Skeletal muscle tissue (tissue), 3 donors: ENCODE measurements at regions not wholly inside any gene's neighbourhood (a gene's known extent, or its start where the extent isn't known, plus 50 kb on each side); places are given as distances from the start of the nearest gene placed in this dataset.

Experiments used
- H3K27ac ChIP-seq: one replicate; pipeline ENCODE4 v1.7.0; 2013; ENCODE audit warnings: mild to moderate bottlenecking, low read depth, low read length, inconsistent platforms
- H3K27me3 ChIP-seq, 3 donors: one replicate each; pipeline ENCODE4 v1.7.0; 2013; ENCODE audit warnings: low read length in 3 of 3; ENCODE audit not compliant: control insufficient read depth in 3 of 3, insufficient read depth in 3 of 3
- H3K36me3 ChIP-seq, 3 donors: one replicate each; pipeline ENCODE4 v1.7.0; 2013; ENCODE audit warnings: low read length in 3 of 3; ENCODE audit not compliant: control insufficient read depth in 3 of 3, insufficient read depth in 3 of 3
- H3K4me1 ChIP-seq, 3 donors: one replicate each; pipeline ENCODE4 v1.7.0; 2013; ENCODE audit warnings: low read length in 3 of 3, mild to moderate bottlenecking in 3 of 3; ENCODE audit not compliant: control insufficient read depth in 3 of 3, insufficient read depth in 3 of 3
- H3K4me3 ChIP-seq, 3 donors: one replicate each; pipeline ENCODE4 v1.7.0; 2013; ENCODE audit warnings: low read length in 3 of 3
- H3K9ac ChIP-seq, 3 donors: one replicate each; pipeline ENCODE4 v1.7.0; 2013; ENCODE audit warnings: low read length in 3 of 3, mild to moderate bottlenecking in 3 of 3, moderate library complexity in 2 of 3, low read depth in 1 of 3
- H3K9me3 ChIP-seq, 3 donors: one replicate each; pipeline ENCODE4 v1.7.0; 2013; ENCODE audit warnings: low read length in 3 of 3; ENCODE audit not compliant: control insufficient read depth in 3 of 3
- donor health status: Osteomylitis.

DNA sequence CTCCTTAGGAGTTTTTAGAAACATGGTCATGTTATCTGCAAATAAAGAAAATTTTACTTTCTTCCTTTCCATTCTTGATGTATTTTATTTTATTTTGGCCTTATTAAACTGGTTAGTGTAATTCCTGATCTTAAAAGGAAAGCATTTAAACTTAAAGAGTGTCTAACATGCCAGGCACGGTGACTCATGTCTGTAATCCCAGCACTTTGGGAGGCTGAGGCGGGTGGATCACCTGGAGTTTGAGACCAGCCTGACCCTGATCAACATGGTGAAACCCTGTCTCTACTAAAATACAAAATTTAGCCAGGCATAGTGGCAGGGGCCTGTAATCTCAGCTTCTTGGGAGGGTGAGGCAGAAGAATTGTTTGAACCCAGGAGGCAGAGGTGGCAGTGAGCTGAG lies 281.3 kb downstream of the PTTG2 start:
- no peaks in the 10 kb centered on the region for H3K4me1 ChIP-seq
- H3K9me3 ChIP-seq: no peaks in the 10 kb centered on the region
- no peak overlapping the region for H3K9ac ChIP-seq
- H3K27me3 ChIP-seq: no peaks in the 10 kb centered on the region
- no peak overlapping the region for H3K4me3 ChIP-seq
- no peaks in the 10 kb centered on the region for H3K36me3 ChIP-seq
- no peak overlapping the region for H3K27ac ChIP-seq

DNA sequence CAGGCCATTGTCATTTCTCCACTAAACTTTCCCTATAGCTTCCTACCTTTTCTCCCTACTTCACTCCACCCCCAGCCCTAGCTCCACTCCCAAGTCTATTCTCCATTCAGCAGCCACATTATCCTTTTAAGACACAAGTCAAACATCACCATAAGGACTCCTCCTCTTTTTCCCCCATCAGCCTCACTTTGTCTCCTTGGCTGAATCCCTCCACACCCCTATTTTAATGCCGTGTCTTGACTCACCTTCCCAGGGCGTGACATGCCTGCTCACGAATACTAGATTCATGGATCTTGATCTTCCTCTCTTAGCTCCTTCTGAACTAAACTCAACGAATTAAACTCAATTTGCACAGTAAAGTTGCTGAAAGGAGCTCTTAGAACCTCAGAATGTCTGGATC lies 281.9 kb downstream of the PTTG2 start:
- Histone ChIP-seq H3K4me1 (no peaks in the 10 kb centered on the region), H3K9me3 (no peaks in the 10 kb centered on the region), H3K27ac (no peak overlapping the region), H3K9ac (no peak overlapping the region), H3K4me3 (no peak overlapping the region), H3K36me3 (no peaks in the 10 kb centered on the region), H3K27me3 (no peaks in the 10 kb centered on the region)

- no peaks in the 10 kb centered on the region for H3K9me3 ChIP-seq
- H3K9ac ChIP-seq: no peak overlapping the region
- no peak overlapping the region for H3K4me3 ChIP-seq
- H3K27me3 ChIP-seq: no peaks in the 10 kb centered on the region
- H3K4me1 ChIP-seq: no peaks in the 10 kb centered on the region
- H3K36me3 ChIP-seq: no peaks in the 10 kb centered on the region
- no peak overlapping the region for H3K27ac ChIP-seq
These were observed 282.7 kb downstream of the PTTG2 start for GRCh38 chr4:38242822-38243387.

DNA sequence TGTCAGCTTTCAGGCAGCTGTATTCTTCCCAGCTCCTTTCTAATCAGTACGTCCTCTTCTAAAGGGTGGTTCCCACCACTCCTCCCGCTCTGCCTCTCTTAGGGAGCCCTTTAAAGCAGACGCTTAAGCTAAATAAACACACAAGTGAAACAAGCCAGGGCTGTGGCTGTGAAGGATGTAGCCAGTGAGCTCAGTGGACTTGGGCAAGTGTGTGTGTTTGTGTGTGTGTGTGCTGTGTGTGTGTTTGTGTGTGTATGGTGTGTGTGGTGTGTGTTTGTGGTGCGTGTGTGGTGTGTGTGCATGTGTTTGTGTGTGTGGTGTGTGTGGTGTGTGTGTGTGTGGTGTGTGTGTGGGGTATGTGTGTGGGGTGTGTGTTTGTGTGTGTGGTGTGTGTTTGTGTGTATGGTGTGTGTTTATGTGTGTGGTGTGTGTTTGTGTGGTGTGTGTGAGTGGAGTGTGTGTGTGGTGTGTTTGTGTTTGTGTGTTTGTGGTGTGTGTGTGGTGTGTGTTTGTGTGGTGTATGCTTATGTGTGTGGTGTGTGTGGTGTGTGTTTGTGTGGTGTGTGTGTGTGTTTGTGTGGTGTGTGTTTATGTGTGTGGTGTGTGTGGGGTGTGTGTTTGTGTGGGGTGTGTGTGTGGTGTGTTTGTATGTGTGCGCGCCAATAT lies 283.3 kb downstream of the PTTG2 start:
- Histone ChIP-seq H3K4me3 (no peak overlapping the region), H3K27ac (no peak overlapping the region), H3K9me3 (no peaks in the 10 kb centered on the region), H3K9ac (no peak overlapping the region), H3K4me1 (no peaks in the 10 kb centered on the region), H3K36me3 (no peaks in the 10 kb centered on the region), H3K27me3 (no peaks in the 10 kb centered on the region)

- no peaks in the 10 kb centered on the region for H3K27me3 ChIP-seq
- H3K36me3 ChIP-seq: no peaks in the 10 kb centered on the region
- no peaks in the 10 kb centered on the region for H3K9me3 ChIP-seq
- no peaks in the 10 kb centered on the region for H3K4me1 ChIP-seq
- no peak overlapping the region for H3K27ac ChIP-seq
- H3K9ac ChIP-seq: no peak overlapping the region
- no peak overlapping the region for H3K4me3 ChIP-seq
These were observed 294.6 kb downstream of the PTTG2 start for GRCh38 chr4:38254825-38255224.

DNA sequence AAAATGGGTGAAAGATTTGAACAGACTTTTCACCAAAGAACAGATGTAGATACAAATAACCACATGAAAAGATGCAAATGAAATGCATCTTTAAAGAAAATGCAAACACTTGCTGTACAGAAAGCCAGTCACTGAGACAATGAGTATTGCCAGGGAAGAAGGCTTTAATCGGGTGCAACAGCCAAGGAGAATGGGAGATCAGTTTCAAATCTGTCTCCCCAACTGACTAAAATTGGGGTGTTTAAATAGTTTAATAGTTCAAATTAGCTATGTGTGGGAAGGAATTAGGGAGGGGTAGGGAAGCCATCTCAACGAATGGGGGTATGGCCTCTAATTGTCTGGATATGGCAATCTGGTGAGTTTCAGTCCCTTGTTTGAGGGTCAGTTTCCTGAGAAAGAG lies 295.4 kb downstream of the PTTG2 start:
- no peak overlapping the region for H3K9ac ChIP-seq
- no peaks in the 10 kb centered on the region for H3K9me3 ChIP-seq
- H3K27me3 ChIP-seq: no peaks in the 10 kb centered on the region
- no peak overlapping the region for H3K4me3 ChIP-seq
- H3K36me3 ChIP-seq: no peaks in the 10 kb centered on the region
- H3K4me1 ChIP-seq: no peaks in the 10 kb centered on the region
- no peak overlapping the region for H3K27ac ChIP-seq

DNA sequence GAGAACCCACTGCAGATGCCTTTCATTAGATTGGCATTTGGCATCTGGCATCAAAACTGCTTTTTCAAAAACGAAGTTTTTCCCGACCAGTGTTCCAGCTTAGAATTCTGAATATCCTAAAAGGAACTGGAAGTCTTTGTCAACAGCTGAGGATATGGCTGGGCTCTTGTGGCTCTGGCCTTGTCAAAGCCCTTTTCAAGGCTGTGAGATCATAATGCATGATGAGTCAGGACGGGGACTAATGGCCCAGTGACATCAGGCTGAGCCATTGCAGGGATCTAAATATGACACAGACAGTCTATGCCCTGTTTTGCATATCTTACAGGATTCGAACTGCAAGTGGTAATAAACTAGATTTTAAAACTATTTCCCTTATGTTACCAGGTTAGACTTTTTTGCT lies 306.4 kb downstream of the PTTG2 start:
- no peaks in the 10 kb centered on the region for H3K36me3 ChIP-seq
- H3K4me3 ChIP-seq: no peak overlapping the region
- H3K9me3 ChIP-seq: no peaks in the 10 kb centered on the region
- H3K9ac ChIP-seq: no peak overlapping the region
- no peak overlapping the region for H3K27ac ChIP-seq
- H3K27me3 ChIP-seq: no peaks in the 10 kb centered on the region
- no peaks in the 10 kb centered on the region for H3K4me1 ChIP-seq

DNA sequence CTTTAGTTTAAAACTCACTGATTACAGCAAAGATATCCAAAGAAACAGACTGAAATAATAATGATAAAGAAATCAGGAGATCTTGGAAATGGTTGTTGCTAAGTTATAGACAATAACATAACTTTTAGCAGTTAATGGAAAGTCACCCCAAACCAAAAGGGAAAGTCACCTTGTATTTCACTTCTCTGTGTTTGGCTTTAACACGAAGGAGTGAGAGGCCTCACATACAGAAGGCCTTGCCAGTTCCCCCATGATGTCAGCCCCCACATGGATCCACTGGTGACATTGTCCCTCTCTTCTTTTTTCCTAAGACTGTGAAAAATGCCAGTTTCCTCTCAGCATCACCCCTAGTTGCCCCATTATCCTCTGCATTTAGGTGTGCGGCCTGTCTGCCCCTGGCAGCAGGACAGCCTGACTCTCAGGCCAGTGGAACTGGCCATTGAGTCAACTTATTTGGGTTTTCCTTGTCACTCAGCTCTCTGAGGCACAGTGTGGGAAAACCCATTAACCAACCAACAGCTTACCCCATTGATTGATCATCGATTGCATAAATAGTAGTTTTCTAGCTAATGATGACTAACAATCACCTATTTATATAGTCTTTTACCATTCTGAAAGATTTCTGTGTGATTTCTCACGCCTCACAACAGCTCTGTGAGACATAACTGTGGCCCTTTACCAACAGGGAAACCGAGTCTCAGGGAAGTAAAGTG lies 308.1 kb downstream of the PTTG2 start:
- H3K27ac ChIP-seq: no peak overlapping the region
- no peaks in the 10 kb centered on the region for H3K4me1 ChIP-seq

GRCh38 chr4:38268837-38269236 lies 308.6 kb downstream of the PTTG2 start:
- Histone ChIP-seq H3K4me1 (no peaks in the 10 kb centered on the region), H3K27me3 (no peaks in the 10 kb centered on the region), H3K27ac (no peak overlapping the region), H3K36me3 (no peaks in the 10 kb centered on the region), H3K9me3 (no peaks in the 10 kb centered on the region), H3K9ac (no peak overlapping the region), H3K4me3 (no peak overlapping the region)

More for the DNA sequence above, 308.1 kb downstream of the PTTG2 start:
- no peak overlapping the region for H3K9ac ChIP-seq
- no peaks in the 10 kb centered on the region for H3K9me3 ChIP-seq
- no peaks in the 10 kb centered on the region for H3K27me3 ChIP-seq
- no peak overlapping the region for H3K4me3 ChIP-seq
- no peaks in the 10 kb centered on the region for H3K36me3 ChIP-seq

GRCh38 chr4:38273407-38273806 lies 313.2 kb downstream of the PTTG2 start:
- Histone ChIP-seq H3K27ac (no peak overlapping the region), H3K4me1 (no peaks in the 10 kb centered on the region), H3K9me3 (no peaks in the 10 kb centered on the region), H3K36me3 (no peaks in the 10 kb centered on the region), H3K9ac (no peak overlapping the region), H3K27me3 (no peaks in the 10 kb centered on the region), H3K4me3 (no peak overlapping the region)
